ENCODE measurements at regions not wholly inside any gene's neighbourhood (a gene's known extent, or its start where the extent isn't known, plus 50 kb on each side); places are given as distances from the start of the nearest gene placed in this dataset.

DNA sequence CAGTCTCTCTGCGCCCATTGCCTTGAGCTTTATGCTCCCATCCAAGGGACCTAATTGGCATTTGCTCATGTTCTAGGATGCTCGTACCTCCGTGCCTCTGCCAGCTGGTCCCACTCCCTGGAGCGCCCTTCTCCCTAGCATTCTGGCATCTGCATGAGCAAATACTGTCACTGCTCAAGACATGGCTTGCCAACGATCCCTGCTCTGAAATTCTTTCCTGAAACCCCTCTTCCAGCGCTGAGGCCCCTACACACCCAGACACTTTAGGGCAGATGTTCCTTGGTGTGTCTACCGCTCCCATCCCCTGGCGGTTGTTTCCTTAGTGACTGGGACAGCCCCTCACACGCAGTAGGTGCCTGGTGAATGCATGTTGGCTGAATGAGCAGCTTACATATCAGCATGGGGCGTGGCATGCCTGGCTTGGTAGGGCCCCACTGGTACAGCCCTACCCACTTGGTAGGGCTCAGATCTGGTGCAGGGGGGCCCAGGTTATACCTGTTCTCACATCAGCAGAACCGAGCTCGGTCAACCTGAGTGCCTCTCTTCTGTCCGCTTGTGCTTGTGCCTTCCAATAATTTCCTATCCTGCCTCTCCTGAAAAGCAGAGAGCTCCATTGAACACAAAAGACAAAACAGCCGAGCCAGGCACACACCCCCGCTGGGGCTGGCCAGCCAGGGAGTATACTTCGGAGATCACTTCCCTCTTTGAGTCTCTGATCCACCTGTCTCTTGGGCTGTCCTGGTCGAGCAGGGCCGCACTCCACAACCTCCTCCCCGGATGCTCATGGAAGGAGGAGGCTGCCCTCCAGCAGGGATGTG lies 59.2 kb downstream of the INHBB start:
- no peak overlapping the region for H3K4me3 ChIP-seq (ENCODE audit: low read depth, low read length)
- in situ Hi-C loops (cut with HindIII; ENCODE audit: low sequenced_read_pairs), result no loop called here
- no peak for DNase-seq (ENCODE audit: low read depth, low spot score)
- TF ChIP-seq, protein P1, sequence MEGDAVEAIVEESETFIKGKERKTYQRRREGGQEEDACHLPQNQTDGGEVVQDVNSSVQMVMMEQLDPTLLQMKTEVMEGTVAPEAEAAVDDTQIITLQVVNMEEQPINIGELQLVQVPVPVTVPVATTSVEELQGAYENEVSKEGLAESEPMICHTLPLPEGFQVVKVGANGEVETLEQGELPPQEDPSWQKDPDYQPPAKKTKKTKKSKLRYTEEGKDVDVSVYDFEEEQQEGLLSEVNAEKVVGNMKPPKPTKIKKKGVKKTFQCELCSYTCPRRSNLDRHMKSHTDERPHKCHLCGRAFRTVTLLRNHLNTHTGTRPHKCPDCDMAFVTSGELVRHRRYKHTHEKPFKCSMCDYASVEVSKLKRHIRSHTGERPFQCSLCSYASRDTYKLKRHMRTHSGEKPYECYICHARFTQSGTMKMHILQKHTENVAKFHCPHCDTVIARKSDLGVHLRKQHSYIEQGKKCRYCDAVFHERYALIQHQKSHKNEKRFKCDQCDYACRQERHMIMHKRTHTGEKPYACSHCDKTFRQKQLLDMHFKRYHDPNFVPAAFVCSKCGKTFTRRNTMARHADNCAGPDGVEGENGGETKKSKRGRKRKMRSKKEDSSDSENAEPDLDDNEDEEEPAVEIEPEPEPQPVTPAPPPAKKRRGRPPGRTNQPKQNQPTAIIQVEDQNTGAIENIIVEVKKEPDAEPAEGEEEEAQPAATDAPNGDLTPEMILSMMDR (IDR thresholded peaks at IDR 0.05; ENCODE audit: low read depth, low read length), result no peak

DNA sequence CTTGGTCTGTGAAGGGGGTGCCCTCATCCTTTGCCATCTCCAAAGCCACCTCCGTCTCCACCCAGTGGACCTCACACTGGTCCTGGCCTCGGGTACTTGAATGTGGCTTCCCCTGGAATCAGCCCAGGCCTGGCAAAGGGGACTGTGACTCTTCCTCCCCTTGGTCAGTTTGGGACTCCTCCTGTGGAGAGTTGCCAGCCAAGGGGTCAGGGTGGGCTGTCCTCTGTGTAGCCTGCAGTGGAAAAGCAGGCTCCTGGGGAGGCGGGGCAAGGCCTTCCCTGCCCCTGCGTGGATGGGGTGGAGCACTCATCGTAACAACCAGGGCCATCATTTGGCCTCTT lies 59.8 kb downstream of the INHBB start:
- no peak overlapping the region for H3K4me3 ChIP-seq (ENCODE audit: low read depth, low read length)
- DNase-seq (ENCODE audit: low read depth, low spot score), result no peak
- in situ Hi-C loops (cut with HindIII; ENCODE audit: low sequenced_read_pairs), result no loop called here
- TF ChIP-seq, protein P1 (IDR thresholded peaks at IDR 0.05; ENCODE audit: low read depth, low read length), result no peak

DNA sequence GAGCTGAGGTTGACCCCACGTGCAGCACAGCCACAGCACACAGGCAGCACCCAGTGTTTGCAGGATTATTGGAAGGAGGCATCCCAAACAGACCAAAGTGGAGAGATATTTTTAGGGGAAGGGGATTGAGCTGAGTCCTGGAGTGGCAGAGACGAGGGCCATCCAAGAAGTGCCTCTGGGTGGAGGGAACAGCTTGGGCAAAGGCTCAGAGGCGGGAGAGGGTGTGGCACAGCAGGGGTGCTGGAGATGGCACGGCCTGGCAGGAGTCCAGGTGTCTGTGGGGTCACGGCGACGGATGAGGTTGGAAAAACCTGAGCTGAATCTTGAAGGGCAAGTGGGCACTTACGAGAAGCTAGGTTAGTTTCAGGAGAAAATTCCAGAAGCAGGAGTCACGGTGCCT lies 60.6 kb downstream of the INHBB start:
- TF ChIP-seq, protein P1 (IDR thresholded peaks at IDR 0.05; ENCODE audit: low read depth, low read length), result no peak
- in situ Hi-C loops (cut with HindIII; ENCODE audit: low sequenced_read_pairs), result no loop called here
- H3K4me3 ChIP-seq (ENCODE audit: low read depth, low read length), result no peak overlapping the region
- DNase-seq (ENCODE audit: low read depth, low spot score), result no peak

DNA sequence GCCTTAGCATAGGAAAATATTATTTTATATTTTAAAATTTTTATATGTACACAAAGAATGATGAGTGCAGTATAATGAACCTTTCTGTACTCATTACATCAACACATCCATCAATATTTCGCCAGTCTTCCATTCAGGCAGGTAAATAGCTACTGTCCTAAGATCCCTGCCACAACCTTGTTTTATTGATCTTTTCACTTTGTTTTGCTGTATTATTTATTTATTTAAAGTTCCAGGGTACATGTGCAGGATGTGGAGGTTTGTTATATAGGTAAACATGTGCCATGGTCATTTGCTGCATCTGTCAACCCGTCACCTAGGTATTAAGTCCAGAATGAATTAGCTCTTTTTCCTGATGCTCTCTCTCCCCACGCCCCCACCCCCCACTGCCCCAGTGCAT lies 64.6 kb downstream of the INHBB start:
- in situ Hi-C loops (cut with HindIII; ENCODE audit: low sequenced_read_pairs), result no loop called here

DNA sequence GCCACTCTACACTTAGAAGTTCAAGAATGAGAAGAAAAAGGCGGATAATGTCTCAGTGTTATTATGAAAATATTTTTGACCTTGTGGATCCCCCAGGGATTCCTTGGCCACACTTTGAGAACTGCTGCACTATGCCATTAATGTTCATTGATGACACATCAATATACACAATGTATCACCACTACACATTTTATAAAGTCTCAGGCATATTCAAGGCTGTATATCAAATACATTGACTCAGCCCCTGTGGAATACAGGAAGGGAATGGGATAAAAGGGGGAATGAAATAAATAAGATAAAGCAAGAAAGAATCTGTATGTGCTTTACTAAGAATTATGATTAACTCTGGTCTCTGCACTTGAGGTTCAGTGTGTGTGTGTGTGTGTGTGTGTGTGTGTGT lies 69.1 kb downstream of the INHBB start:
- no peak for DNase-seq (ENCODE audit: low read depth, low spot score)
- in situ Hi-C loops (cut with HindIII; ENCODE audit: low sequenced_read_pairs), result no loop called here
- TF ChIP-seq, protein P1 (IDR thresholded peaks at IDR 0.05; ENCODE audit: low read depth, low read length), result no peak
- H3K4me3 ChIP-seq (ENCODE audit: low read depth, low read length), result no peak overlapping the region

More for the DNA sequence above, 64.6 kb downstream of the INHBB start:
- no peak overlapping the region for H3K4me3 ChIP-seq (ENCODE audit: low read depth, low read length)
- TF ChIP-seq, protein P1 (IDR thresholded peaks at IDR 0.05; ENCODE audit: low read depth, low read length), result no peak
- no peak for DNase-seq (ENCODE audit: low read depth, low spot score)

DNA sequence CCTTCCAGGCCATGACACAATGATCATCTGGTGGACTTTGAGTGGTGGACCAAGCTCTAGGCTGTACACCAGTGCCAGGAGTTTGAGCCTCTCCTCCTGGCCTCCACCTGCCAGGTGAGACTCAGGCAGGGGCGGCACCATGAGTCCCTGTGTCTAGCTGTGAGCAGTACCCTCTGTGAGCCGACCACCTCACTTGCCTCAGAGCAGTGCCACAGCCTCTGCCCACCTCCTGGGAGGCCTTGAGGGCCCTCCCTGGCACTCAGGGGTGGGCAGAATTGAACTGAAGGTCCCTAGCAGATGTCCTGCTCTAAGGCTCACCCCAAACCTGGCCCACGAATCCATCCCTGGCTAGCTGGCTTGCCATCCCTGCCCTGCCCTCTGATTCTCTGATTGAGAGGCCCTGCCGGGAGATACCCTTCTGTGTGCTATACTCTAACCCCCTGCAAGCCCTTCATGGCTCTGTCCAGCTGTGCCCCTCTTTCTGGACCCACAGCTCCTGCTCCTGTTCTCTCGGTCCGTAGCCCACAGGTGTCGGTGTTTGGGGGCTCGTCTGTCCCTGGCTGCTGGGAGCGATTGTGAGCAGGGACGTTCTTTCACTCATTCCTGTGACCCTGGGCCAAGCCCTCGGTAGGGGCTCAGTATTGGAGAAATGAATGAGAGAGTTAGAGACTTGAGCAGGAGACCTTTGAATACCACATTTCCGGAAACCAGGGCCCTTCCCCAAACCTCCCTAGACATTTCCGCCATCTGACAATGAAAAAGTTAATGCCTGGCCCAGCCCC lies 70.0 kb downstream of the INHBB start:
- DNase-seq (ENCODE audit: low read depth, low spot score), result no peak
- in situ Hi-C loops (cut with HindIII; ENCODE audit: low sequenced_read_pairs), result no loop called here
- H3K4me3 ChIP-seq (ENCODE audit: low read depth, low read length), result no peak overlapping the region
- TF ChIP-seq, protein P1 (IDR thresholded peaks at IDR 0.05; ENCODE audit: low read depth, low read length), result no peak

All from astrocyte of the spinal cord (primary cell).